ENCODE measurements at regions not wholly inside any gene's neighbourhood (a gene's known extent, or its start where the extent isn't known, plus 50 kb on each side); places are given as distances from the start of the nearest gene placed in this dataset.

DNA sequence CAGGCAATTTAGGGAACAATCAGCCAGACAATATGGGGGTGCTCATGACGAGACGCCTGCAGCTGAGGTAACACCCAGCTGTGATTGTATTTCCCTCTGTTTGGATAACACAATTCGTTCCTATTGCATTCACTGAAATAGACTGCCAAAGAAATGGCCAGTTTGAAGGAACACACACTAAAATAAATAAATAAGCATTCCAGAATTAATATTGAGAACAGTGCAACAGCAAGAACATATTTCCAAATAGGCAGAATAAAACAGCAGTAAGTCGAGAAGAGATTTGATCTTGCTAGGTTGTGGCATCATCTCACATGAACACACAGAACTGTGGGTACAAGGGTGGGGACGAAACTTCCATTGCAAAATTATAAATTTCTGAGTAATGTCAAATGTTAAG is 133.5 kb upstream of the FAM47B start:
- TF ChIP-seq RAD21 (conservative IDR thresholded peaks at IDR 0.05 in 1 of 2, IDR thresholded peaks at IDR 0.05 in 1 of 2) (no peak), CBX8 (IDR thresholded peaks at IDR 0.05) (no peak)
